Sigmoid colon (tissue), 4 donors: ENCODE measurements at regions not wholly inside any gene's neighbourhood (a gene's known extent, or its start where the extent isn't known, plus 50 kb on each side); places are given as distances from the start of the nearest gene placed in this dataset.

Source experiments
- CTCF ChIP-seq, 4 experiments: fragments of 450-650 bp in 3 of 4; fragments of 200-600 bp in 1 of 4; IDR thresholded peaks; one replicate each; pipeline ENCODE4 v1.5.1; 2016 to 2019; ENCODE audit warnings: antibody characterized with exemption in 4 of 4, mild to moderate bottlenecking in 3 of 4, moderate library complexity in 2 of 4
- POLR2AphosphoS5 ChIP-seq, 4 donors: sonication (generic); formaldehyde crosslinking; IDR thresholded peaks; one replicate each; pipeline ENCODE4 v1.6.1; 2017; ENCODE audit warnings: antibody characterized with exemption in 4 of 4

DNA sequence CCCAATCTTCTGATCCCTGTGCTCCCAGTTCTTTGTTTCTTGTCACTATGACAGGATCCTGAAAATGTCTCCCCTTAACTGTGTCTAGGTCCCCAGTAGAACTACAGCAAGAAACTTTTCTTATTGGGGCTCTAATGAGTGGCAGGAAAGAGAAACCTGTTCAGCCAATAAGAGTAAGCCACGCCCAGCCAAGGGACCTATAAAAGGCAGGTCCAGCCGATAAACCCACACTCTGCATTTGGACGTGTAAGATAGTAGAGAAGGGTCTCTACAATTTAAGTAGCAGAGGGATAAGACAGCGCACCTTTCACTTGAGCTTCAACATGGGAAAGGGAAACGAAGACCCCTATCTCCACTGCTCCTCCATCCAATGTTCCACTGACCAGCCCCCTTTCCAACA, 149.9 kb downstream of the LMLN start:
- TF ChIP-seq CTCF (IDR thresholded peaks at IDR 0.05) (no peak), POLR2AphosphoS5 (IDR thresholded peaks at IDR 0.05) (no peak)
